NCI-H1105 (cell line): ENCODE measurements at regions not wholly inside any gene's neighbourhood (a gene's known extent, or its start where the extent isn't known, plus 50 kb on each side); places are given as distances from the start of the nearest gene placed in this dataset.

Source experiments
- DNase-seq: peaks from one replicate; lab custom pipeline; 2025; lab: John Stamatoyannopoulos, UW

DNA sequence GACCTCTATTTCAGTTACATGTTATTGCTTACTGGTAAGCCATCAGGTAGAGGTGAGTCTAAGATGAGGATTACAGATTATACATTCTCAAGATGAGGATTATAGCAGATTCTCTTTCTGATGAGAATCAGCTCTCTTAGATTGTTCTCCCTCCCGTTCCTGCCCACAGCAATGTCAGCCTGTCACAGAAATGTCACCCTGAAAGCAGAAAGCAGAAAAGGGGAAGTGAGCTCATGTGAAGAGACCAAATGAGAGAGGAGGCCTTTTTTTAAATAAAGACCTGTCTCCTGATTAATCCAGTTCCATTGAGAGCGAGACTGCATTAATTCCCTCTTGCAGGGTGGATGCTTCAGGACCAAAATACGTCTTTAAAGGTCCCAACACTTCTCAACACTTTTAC is 445.6 kb downstream of the KCTD12 start:
- no peak for DNase-seq

DNA sequence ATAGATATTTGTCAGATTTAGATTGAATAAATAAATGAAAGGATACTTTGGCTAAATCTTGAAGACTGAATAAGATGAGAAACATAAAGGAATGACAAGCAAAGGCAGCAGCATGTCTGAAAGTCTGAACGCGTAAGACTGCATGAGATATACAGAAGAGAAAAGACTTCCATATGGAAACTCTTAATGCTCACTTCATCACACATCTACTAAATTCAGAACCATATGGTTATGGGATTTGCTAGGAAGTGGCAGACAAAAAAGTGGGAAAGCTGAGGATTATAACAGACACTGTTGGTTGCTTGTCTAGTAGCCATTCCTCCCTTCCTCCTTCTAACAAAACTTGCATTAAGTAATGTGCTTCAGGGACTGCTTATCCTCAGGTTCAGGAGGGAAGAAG is 446.7 kb downstream of the KCTD12 start:
- no peak for DNase-seq

GRCh38 chr13:76438050-76438449 is 448.2 kb downstream of the KCTD12 start:
- DNase-seq, result no peak

- DNase-seq, result no peak
These were observed 460.3 kb downstream of the KCTD12 start for GRCh38 chr13:76425935-76426334.

DNA sequence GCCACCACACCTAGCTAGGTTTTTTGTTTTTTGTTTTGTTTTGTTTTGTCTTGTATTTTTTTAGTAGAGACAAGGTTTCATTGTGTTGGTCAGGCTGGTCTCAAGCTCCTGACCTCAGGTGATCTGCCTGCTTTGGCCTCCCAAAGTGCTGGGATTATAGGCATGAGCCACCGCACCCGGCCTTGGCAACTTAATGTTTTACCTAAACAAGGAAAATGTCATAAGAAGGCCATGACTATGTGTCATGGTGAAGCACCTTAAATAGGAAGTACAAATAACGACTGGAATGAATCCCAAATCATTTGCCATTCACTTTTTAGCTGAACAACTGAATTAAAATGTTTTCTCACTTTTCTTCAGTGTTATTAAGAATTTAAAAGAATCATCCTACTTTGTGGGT is 465.2 kb downstream of the KCTD12 start:
- DNase-seq, result no peak

DNA sequence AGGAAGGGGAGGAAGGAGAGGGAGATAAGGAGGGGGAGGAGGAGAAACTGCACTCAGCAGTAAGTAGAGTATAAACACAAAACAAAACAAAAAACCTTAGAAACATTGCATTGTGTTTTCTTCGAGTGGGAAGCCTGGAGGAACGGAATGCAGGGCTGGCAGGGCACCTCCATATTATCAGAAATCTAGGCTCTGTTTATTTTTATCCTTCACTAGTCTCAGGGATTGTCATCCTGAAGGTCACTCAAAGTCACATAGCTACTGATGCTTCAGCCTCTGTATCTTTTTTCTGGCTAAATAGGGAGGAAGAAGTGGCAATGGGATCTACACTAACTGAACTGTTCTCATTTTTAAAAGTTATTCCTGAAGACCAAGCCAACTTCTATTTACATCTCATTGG is 467.8 kb downstream of the KCTD12 start:
- DNase-seq, result no peak

DNA sequence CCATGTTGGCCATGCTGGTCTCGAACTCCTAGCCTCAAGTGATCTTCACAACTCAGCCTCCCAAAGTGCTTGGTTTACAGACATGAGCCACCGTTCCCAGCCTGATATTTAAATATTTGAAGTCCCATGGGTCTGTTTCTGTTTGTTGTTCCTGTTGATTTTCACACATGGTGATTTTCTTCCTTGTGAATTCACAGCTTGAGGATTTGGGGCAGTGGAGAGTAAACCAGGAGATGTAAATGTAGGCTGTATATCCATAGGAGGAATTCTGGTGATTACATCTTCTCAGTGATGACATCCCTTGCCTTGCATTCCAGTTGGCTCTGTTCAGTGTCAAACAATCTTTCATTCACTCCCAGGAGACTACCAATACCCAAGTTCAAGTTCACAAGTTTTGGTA is 471.9 kb downstream of the KCTD12 start:
- no peak for DNase-seq

DNA sequence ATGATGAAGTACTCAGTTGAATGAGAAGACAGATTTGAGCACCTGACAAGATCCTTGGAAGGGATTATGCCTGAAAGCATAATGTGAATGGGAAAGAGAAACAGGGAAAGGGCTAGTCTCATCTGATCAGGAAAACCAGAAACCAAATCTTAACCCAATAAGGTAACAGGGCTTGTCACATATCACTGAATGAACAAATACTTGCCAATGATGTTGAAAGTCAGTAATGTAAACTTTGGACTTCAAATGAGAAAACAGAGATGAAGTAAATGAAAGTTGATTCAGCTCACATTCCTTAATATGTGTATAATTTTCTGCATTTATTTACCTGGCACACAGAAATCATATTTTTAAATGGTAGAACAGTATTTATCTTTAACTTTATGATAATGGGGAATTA is 480.0 kb downstream of the KCTD12 start:
- no peak for DNase-seq

GRCh38 chr13:76398425-76398824 is 487.8 kb downstream of the KCTD12 start:
- no peak for DNase-seq

DNA sequence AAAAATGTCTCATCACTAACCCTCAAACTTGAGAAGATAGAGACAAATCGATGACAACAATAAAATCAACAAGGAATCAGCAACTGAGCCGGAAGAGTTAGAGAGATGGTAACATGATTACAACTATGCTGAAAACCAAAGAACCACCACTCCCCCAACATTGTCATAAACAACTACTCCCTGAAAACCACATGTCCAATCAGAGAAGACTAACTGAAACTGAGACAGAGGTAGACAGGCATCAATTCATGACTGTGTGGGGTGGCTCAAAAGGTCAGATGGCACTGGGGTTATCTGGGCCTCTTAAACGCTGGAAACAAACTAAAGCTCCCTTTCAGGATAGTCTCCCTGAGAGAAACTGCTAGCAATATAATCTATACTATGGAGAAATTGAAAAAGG is 488.8 kb downstream of the KCTD12 start:
- DNase-seq, result no peak

- DNase-seq, result no peak
These were observed 496.9 kb downstream of the KCTD12 start for GRCh38 chr13:76389321-76389720.

DNA sequence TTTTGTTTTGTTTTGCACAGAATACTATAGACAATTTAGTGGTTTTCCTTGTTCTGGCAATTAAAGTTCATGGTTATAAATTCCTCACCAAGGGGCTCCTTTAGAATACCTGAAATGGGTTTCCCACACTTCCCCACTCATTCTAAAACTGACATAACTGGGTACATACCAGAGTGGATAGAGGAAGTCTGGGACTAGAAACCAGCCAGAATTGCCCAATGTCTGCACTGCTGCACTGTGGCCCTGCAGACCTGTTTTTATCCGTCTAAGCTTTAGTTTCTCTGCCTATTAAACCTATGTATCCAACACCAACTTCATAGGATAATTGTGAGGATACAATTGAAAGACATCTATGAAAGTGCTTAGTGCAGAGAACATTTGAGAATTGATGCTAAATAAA is 498.6 kb downstream of the KCTD12 start:
- DNase-seq, result no peak

- DNase-seq, result no peak
These were observed 499.9 kb downstream of the KCTD12 start for GRCh38 chr13:76386321-76386720.

- DNase-seq, result no peak
These were observed 500.6 kb downstream of the KCTD12 start for GRCh38 chr13:76385586-76385985.

- no peak for DNase-seq
These were observed 502.3 kb downstream of the KCTD12 start for GRCh38 chr13:76383676-76384461.

- no peak for DNase-seq
These were observed 505.6 kb downstream of the KCTD12 start for GRCh38 chr13:76380446-76381065.

- DNase-seq, result no peak
These were observed 506.7 kb downstream of the KCTD12 start for GRCh38 chr13:76379341-76380105.

DNA sequence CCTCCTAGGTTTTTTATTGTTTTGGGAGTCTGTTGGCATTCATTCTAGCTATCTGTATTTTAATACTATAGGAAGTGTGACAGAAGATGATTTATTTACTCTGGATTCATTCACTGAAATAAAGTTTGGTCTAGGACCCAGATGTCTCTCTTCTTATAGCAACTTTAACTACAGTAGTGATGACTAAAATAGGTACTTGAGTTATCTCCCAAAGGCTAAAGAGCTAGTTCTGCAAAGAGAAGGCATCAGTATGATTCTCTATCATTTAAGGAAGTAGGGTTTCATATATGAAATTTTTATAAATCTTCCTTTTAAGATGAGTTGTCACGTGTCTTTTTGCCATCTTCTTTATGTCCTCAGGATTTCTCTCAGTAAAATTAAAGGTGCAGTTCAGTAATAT is 507.4 kb downstream of the KCTD12 start:
- DNase-seq, result no peak

DNA sequence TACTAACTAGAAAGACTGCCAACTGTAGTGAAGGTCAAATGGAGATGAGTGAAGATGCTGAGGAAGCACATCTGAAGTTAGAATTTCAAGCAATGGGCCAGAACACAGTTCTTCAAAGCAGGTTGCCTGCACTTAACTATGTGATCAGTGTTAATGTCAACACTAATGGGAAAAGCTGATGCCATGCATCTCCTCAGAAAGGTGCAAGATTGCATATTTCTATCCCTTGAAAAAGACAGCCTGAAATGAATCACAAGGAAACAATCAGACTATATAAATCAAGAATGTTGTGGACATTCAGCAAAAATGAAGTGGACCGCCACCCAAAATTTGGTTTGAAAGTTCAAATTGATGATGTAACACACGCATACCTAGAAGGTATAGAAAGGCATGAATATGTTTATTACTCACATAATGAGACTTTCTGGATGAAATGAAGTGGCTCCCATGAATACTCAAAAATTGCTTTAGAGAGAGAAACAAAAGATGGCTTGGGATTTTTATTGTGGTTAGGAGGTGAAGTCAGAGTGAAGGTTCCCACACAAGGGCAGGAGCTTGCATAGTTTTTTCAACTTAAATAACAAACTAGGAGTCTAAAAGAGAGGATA is 522.4 kb downstream of the KCTD12 start:
- DNase-seq, result no peak

- no peak for DNase-seq
These were observed 524.3 kb downstream of the KCTD12 start for GRCh38 chr13:76361868-76362267.

- no peak for DNase-seq
These were observed 534.5 kb downstream of the KCTD12 start for GRCh38 chr13:76351541-76352229.

- no peak for DNase-seq
These were observed 535.8 kb downstream of the KCTD12 start for GRCh38 chr13:76350399-76350798.
